ENCODE measurements at regions not wholly inside any gene's neighbourhood (a gene's known extent, or its start where the extent isn't known, plus 50 kb on each side); places are given as distances from the start of the nearest gene placed in this dataset.

DNA sequence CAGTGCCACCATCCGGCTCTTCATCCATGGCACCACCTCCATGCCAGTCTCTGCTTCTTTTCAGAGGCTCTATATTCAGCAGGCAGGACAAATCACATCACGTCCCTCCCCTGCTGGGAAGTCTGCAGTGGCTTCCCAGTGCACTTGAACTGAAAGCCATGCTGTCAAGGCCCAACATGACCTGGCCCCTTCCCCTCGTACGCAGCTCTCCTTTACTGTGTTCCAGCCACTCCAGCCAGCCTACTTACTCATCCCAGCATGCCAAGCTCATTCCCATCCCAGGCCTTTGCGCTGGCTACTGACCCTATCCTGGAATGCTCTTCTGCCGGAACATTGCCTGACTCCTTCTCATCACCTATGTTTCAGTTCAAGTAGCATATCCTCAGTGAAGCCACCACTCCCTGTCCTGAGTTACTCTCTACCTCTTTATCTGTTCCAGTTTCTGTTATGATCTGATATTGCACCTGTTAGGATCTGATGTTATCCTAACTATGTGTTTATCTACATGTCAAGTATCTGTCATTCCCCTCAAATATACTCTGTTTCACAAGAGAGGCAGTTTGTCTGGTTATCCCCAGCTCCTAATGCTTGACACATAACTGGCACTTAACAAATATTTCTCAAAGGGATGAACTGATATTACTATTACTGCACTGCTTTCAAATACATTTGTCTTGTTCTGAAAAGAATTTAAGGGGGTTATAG is 101.2 kb upstream of the F3 start:
- Mint-ChIP-seq H3K27ac (no peak overlapping the region), H3K36me3 (ENCODE audit: low read depth) (no peaks in the 10 kb centered on the region), H3K4me3 (no peak overlapping the region), H3K4me1 (ENCODE audit: low read depth) (no peaks in the 10 kb centered on the region), H3K9me3 (no peaks in the 10 kb centered on the region), H3K27me3 (no peaks in the 10 kb centered on the region)
- H3K27ac ChIP-seq (ENCODE audit: low read depth in 1 of 2, low read length in 2 of 2): no peak overlapping the region
- DNase-seq (no peak), ATAC-seq (ENCODE audit: poor library complexity) (no peak)
- H3K36me3 ChIP-seq (ENCODE audit: insufficient read depth, low read length): no peaks in the 10 kb centered on the region
- no peak overlapping the region for H3K4me3 ChIP-seq (ENCODE audit: low read length)
- intact Hi-C loops (cut with DNase I, micrococcal nuclease): no loop called here
- TF ChIP-seq CTCF (IDR thresholded peaks at IDR 0.05): no peak
- no peaks in the 10 kb centered on the region for H3K4me1 ChIP-seq (ENCODE audit: insufficient read depth, low read length)
- no peaks in the 10 kb centered on the region for H3K27me3 ChIP-seq (ENCODE audit: control insufficient read depth in 1 of 2, insufficient read depth in 2 of 2, low read length in 2 of 2)
- POLR2A ChIA-PET: no interaction called here
- CTCF ChIA-PET: no interaction called here
- H3K9me3 ChIP-seq (ENCODE audit: control insufficient read depth in 1 of 2, insufficient read depth in 1 of 2, low read length in 2 of 2): no peaks in the 10 kb centered on the region

GRCh38 chr1:94641990-94642389 is 100.4 kb upstream of the F3 start:
- ATAC-seq (ENCODE audit: poor library complexity) (no peak), DNase-seq (no peak)
- no peaks in the 10 kb centered on the region for H3K4me1 Mint-ChIP-seq (ENCODE audit: low read depth)
- H3K27me3 ChIP-seq (ENCODE audit: control insufficient read depth in 1 of 2, insufficient read depth in 2 of 2, low read length in 2 of 2): no peaks in the 10 kb centered on the region
- H3K4me3 Mint-ChIP-seq: no peak overlapping the region
- no peaks in the 10 kb centered on the region for H3K9me3 ChIP-seq (ENCODE audit: control insufficient read depth in 1 of 2, insufficient read depth in 1 of 2, low read length in 2 of 2)
- no peak for TF ChIP-seq CTCF (IDR thresholded peaks at IDR 0.05)
- H3K27me3 Mint-ChIP-seq: no peaks in the 10 kb centered on the region
- CTCF ChIA-PET: no interaction called here
- POLR2A ChIA-PET: no interaction called here
- no peaks in the 10 kb centered on the region for H3K36me3 ChIP-seq (ENCODE audit: insufficient read depth, low read length)
- no peak overlapping the region for H3K27ac Mint-ChIP-seq
- H3K9me3 Mint-ChIP-seq: no peaks in the 10 kb centered on the region
- intact Hi-C loops (cut with DNase I, micrococcal nuclease): no loop called here
- no peak overlapping the region for H3K4me3 ChIP-seq (ENCODE audit: low read length)
- H3K36me3 Mint-ChIP-seq (ENCODE audit: low read depth): no peaks in the 10 kb centered on the region
- H3K4me1 ChIP-seq (ENCODE audit: insufficient read depth, low read length): no peaks in the 10 kb centered on the region
- H3K27ac ChIP-seq (ENCODE audit: low read depth in 1 of 2, low read length in 2 of 2): no peak overlapping the region

- Mint-ChIP-seq H3K27me3 (no peaks in the 10 kb centered on the region), H3K27ac (no peak overlapping the region), H3K4me3 (no peak overlapping the region), H3K36me3 (ENCODE audit: low read depth) (no peaks in the 10 kb centered on the region), H3K9me3 (no peaks in the 10 kb centered on the region), H3K4me1 (ENCODE audit: low read depth) (no peaks in the 10 kb centered on the region)
- ATAC-seq (ENCODE audit: poor library complexity) (no peak), DNase-seq (no peak)
- no peak overlapping the region for H3K27ac ChIP-seq (ENCODE audit: low read depth in 1 of 2, low read length in 2 of 2)
- no peak overlapping the region for H3K4me3 ChIP-seq (ENCODE audit: low read length)
- H3K27me3 ChIP-seq (ENCODE audit: control insufficient read depth in 1 of 2, insufficient read depth in 2 of 2, low read length in 2 of 2): no peaks in the 10 kb centered on the region
- H3K36me3 ChIP-seq (ENCODE audit: insufficient read depth, low read length): no peaks in the 10 kb centered on the region
- CTCF ChIA-PET: no interaction called here
- H3K4me1 ChIP-seq (ENCODE audit: insufficient read depth, low read length): no peaks in the 10 kb centered on the region
- H3K9me3 ChIP-seq (ENCODE audit: control insufficient read depth in 1 of 2, insufficient read depth in 1 of 2, low read length in 2 of 2): no peaks in the 10 kb centered on the region
- POLR2A ChIA-PET: no interaction called here
- no peak for TF ChIP-seq CTCF (IDR thresholded peaks at IDR 0.05)
- intact Hi-C loops (cut with DNase I, micrococcal nuclease): no loop called here
Observed at GRCh38 chr1:94640125-94640524, 98.6 kb upstream of the F3 start.

All from CD4-positive, alpha-beta T cell (primary cell).